Neural progenitor cell (in vitro differentiated cells): ENCODE measurements at regions not wholly inside any gene's neighbourhood (a gene's known extent, or its start where the extent isn't known, plus 50 kb on each side); places are given as distances from the start of the nearest gene placed in this dataset.

ENCODE experiments used
- EZH2 ChIP-seq: fragments of 200-600 bp; sonication (generic); IDR thresholded peaks from 2 replicates; pipeline ENCODE4 v1.6.1; 2017; ENCODE audit warnings: antibody characterized with exemption, mild to moderate bottlenecking, moderate library complexity
- EZH2phosphoT487 ChIP-seq: fragments of 200-600 bp; sonication (generic); IDR thresholded peaks from 2 replicates; pipeline ENCODE4 v1.6.1; 2017; ENCODE audit warnings: antibody characterized with exemption

DNA sequence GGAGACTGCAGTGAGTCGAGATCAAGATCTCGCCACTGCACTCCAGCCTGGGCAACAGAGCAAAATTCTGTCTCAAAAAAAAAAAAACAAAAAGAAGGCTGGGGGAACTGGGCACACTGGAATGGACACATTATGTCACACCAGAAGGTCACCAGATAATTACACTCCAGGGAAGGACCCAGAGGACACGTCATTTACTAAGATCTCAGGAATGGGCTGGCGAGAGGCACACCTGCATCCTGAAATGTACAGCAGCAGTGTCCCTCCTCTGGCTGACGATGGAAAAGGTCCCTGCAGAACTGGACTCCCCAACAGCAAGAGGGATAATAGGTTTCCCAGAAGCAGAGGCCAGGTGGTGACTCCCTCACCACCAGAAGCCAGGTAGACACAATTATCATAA lies 243.5 kb downstream of the BCL11B start:
- TF ChIP-seq EZH2phosphoT487 (no peak), EZH2 (no peak)
